GM23248 (cell line): ENCODE measurements at regions not wholly inside any gene's neighbourhood (a gene's known extent, or its start where the extent isn't known, plus 50 kb on each side); places are given as distances from the start of the nearest gene placed in this dataset.

Source experiments
- EZH2 ChIP-seq: fragments of 200-600 bp; sonication (generic); IDR thresholded peaks from 2 replicates; pipeline ENCODE4 v1.6.1; 2018; ENCODE audit warnings: antibody characterized with exemption, mild to moderate bottlenecking; ENCODE audit not compliant: insufficient read depth, poor library complexity, severe bottlenecking
- EZH2phosphoT487 ChIP-seq: fragments of 200-600 bp; sonication (generic); IDR thresholded peaks from 2 replicates; pipeline ENCODE4 v1.6.1; 2018; ENCODE audit warnings: antibody characterized with exemption, moderate library complexity, mild to moderate bottlenecking, low read depth; ENCODE audit not compliant: insufficient read depth

DNA sequence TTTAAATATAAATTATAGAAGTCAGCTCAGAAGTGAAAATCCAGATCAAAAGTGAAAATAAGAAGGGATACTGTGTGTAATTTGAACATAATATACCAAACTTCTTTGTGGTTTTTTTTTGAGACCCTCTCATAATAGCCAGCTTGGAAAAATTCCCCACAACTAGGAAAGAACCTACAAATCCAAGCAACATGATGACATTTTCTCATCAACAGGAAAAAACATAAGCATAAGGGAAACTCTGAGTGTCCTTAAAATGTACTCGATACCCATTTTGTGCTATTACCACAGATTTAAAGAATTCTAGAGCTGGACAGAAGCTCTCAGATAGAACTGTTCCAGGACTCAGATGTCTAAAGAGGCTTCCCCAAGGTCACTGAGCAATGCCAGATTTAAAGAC, 214.8 kb upstream of the KLF14 start:
- no peak for TF ChIP-seq EZH2
- no peak for TF ChIP-seq EZH2phosphoT487
